IPS-NIHi7 (cell line): ENCODE measurements at regions not wholly inside any gene's neighbourhood (a gene's known extent, or its start where the extent isn't known, plus 50 kb on each side); places are given as distances from the start of the nearest gene placed in this dataset.

Source experiments
- DNase-seq: peaks from one replicate; pipeline ENCODE4 v3.0.0; 2012; ENCODE audit warnings: mixed read lengths; ENCODE audit errors: extremely low spot score

GRCh38 chr15:66901336-66902100, 163.9 kb upstream of the SMAD3 start:
- DNase-seq = no peak

- DNase-seq = no peak
Measured at GRCh38 chr15:66905185-66905584, 160.2 kb upstream of the SMAD3 start.

- DNase-seq = no peak
Measured at GRCh38 chr15:66905954-66906353, 159.4 kb upstream of the SMAD3 start.

GRCh38 chr15:66906668-66907614, 158.5 kb upstream of the SMAD3 start:
- no peak for DNase-seq

DNA sequence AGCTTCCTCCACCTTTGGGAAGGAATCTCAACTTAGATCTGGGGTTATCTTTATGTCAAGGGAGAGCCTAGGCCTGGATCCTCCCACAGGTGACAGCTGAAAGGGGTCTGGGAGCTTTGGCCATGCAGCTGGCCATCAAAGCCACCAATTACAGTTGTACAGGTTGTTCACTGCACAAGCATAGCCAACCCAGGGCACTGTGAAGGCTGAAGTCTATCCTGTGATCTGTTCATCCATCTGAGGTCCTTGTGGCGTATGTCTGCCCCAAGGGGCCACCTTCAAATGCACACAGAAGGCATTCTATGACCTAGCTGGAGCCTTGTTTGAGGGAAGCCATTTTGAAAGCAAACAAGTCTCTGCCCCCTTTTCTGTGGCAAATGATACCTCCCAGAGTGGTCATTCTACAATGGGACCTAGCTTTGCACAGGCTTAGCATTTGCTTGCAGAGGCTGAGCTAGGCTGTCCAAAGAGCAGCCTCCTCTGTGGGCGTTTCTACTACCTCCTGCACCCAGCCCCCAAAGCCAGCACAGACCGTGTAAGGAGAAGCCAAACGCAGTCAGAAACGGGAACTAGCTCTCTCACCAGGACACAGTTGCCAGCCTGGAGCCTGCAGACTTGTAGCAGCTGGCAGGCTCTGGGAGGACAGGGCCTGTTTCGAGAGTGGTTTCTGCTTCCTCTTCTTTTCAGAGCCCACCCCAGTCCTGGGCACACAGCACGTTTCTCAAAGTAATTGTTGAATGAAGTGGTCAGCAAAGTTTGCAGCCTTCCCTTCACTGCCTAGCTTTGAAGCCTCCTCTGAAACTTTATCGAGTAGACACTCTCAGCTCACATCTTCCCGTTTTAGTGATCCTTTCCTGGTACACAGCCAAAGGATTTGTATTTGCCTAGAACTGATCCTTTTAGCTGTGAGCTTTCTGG, 157.3 kb upstream of the SMAD3 start:
- no peak for DNase-seq

GRCh38 chr15:66908744-66909095, 156.7 kb upstream of the SMAD3 start:
- no peak for DNase-seq

DNA sequence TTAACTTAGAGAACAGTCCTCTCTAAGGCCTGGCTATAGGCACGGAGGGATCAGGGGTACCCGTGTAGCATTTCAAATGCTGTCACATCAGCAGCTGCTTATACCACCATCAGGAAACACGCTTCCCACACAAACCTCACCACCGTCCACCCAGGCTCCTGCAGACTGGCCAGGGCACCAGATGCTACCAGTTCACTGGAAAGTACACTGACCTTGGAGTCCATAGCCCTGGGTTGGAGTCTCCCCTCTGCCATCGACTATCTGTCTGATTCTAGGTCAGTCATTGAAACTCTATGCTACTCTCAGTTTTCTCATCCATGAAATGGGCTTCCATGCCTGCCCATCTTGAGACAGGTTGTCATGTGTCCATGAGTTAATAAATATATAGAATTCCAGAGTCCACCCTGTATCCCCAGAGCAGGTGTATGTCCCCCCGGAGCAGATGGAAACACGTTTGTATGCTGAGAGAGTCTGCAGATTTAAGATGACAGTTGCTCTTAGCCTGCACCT, 156.0 kb upstream of the SMAD3 start:
- no peak for DNase-seq

DNA sequence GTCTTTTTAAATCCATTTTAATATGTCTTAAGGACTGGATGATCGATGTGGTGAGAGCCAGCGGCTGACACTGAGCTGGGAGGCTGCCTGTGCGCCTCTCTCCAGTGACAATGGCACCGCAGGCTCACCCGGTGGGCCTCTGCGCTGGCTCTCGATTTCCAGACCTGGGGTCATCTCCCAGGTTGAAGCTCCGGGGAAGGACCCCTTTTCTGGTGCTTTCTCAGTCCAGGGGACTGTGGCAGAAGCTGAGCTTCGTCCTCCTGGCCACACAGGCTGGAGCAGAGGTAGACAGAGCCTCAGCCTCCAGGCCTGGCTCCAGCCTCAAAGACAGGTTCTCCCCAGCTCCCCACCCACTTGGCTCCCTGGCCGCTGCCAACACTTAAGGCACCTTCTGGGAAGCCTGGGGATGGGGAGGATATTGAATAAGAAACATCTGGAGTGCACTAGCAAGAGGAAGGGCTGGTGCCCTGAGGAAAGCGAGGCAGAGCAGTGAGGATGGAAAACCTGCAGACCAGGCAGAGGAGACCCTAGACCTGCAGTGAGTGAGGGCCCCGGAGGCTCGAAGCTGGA, 154.2 kb upstream of the SMAD3 start:
- DNase-seq = no peak

GRCh38 chr15:66912001-66912400, 153.4 kb upstream of the SMAD3 start:
- no peak for DNase-seq

GRCh38 chr15:66912441-66912840, 153.0 kb upstream of the SMAD3 start:
- DNase-seq = no peak

GRCh38 chr15:66917904-66918448, 147.4 kb upstream of the SMAD3 start:
- no peak for DNase-seq

- no peak for DNase-seq
Measured at GRCh38 chr15:66919421-66919820, 146.0 kb upstream of the SMAD3 start.

GRCh38 chr15:66921319-66921915, 144.0 kb upstream of the SMAD3 start:
- DNase-seq = no peak

- DNase-seq = no peak
Measured at GRCh38 chr15:66922608-66923007, 142.8 kb upstream of the SMAD3 start.

DNA sequence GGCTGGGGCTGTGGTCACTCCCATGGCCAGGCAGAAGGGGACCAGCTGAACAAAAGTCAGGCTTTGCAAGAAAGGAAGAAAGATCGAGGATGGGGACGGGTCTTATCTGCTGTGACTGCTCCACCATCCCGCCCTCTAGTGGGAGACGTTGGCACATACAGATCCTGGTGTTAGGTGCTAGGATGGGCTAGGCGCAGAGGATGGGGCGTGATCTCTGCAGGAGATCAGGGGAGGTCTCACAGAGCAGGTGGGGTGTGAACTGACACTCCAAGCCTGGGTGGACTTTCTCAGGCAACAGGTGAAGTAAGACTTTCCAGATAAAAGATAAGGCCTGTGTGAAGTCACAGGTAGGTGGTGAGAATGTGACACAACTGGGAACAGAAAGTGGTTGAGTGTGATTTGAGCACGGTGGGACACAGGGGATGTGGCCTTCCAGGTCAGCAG, 141.9 kb upstream of the SMAD3 start:
- DNase-seq = peak; percentile 85

- no peak for DNase-seq
Measured at GRCh38 chr15:66924889-66925288, 140.5 kb upstream of the SMAD3 start.

GRCh38 chr15:66925721-66926120, 139.7 kb upstream of the SMAD3 start:
- DNase-seq = no peak

DNA sequence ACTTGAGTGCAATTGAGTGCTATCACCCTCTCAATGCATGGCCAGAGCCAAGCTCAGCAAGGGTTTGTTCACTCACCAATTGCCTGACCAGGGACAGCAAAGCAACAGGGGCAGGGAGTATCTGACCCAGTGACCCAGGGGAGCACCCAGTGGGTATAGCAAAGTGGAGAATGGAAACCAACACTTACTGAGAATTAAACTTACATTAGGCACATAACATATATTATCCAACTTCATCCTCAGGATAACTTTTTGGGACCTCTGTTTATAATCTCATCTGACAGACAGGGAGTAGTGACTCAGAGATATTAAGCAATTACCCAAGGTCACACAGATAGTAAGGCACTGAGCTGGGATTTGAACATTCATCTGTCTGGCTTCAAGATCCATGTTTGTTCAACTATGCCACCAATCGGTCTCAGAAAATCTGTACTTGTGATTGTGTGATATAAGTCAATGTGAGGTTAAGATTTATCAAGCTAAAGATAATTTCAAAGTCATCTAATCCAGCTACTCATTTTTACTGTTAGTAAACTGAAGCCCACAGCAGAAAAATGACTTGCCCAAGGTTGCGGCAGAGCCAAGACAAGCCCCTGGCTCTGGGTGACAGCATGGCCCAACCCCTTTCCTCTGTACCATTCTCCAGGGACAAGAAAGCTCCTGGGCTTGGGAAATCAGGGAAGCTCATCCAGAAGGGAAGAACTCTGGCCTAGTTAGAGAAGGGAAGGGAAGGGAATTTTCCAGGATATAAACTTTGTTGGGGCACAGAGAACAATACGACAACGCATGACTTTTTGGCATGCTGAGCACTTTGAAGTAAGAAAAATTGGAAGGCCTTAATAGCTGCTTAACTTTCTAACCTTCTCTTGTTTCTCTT, 138.0 kb upstream of the SMAD3 start:
- DNase-seq = no peak

DNA sequence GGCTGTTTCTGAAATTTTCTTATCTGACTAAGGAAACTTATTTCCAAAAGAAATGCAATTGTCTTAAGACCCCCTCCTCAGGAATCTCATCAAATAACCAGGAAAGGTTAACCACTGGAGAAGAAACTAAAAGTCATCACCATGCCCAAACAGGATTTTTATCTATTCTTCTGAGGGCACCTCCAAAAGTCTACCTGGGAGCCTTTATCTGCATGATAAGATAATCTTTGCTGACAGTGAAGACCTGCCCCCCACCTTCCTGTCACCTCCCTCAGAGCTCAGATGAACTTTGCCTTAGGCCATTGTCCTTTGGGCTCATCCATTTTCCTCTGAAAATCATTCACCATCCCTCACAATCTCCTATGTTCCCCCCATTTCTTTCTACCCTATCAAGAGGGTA, 137.3 kb upstream of the SMAD3 start:
- DNase-seq = no peak

DNA sequence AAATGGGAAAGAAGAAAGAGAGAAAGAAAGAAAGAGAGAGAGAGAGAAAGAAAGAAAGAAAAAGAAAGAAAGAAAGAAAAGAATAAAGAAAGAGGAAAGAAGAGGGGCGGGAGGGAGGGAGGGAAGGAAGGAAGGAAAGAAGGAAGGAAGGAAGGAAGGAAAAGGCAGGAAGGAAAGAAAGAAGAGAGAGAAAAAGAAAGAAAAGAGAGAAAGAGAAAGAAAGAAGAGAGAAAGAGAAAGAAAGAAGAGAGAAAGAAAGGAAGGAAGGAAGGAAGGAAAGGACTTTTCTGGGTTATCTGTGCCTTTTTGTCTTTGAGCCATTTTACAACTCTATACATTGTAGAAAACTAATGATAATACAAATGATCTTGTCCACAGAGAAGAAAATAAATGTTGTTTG, 136.6 kb upstream of the SMAD3 start:
- DNase-seq = no peak
